ENCODE measurements at regions not wholly inside any gene's neighbourhood (a gene's known extent, or its start where the extent isn't known, plus 50 kb on each side); places are given as distances from the start of the nearest gene placed in this dataset.

DNA sequence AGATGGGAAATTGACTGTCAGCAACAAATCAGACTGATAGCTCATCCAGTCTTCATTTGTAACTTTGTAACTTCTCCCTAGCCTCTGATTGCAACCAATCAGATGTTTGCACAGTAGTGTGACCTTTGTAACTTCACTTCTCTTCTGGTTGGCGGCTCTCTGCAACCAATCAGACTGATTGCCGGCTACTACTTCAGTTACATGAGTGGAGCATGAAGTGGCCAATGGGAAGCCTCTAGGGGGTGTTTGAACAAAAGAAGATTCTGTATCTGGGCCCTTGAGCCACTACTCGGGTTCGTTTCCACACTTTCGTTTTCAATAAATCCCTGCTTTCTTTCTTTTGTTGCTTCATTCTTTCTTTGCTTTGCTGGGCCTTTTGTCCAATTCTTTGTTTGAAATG lies 1285.8 kb downstream of the TECRL start:
- TF ChIP-seq CTCF (conservative IDR thresholded peaks at IDR 0.05; ENCODE audit: low read depth, low read length) (no peak), CEBPB (IDR thresholded peaks at IDR 0.05; ENCODE audit: low read depth, low read length) (no peak), POLR2A (IDR thresholded peaks at IDR 0.05; ENCODE audit: low read depth, low read length) (no peak), RCOR1 (IDR thresholded peaks at IDR 0.05; ENCODE audit: insufficient replicate concordance, low read length) (no peak), RAD21 (IDR thresholded peaks at IDR 0.05; ENCODE audit: low read length) (no peak), MAFK (IDR thresholded peaks at IDR 0.05; ENCODE audit: low read depth, low read length) (no peak), BHLHE40 (IDR thresholded peaks at IDR 0.05; ENCODE audit: low read depth, low read length) (no peak), CHD1 (IDR thresholded peaks at IDR 0.05; ENCODE audit: low read depth, low read length) (no peak), SMC3 (IDR thresholded peaks at IDR 0.05; ENCODE audit: low read depth, low read length) (no peak), RFX5 (IDR thresholded peaks at IDR 0.05; ENCODE audit: low read depth, low read length) (no peak)
- TF ChIP-seq, protein P1, sequence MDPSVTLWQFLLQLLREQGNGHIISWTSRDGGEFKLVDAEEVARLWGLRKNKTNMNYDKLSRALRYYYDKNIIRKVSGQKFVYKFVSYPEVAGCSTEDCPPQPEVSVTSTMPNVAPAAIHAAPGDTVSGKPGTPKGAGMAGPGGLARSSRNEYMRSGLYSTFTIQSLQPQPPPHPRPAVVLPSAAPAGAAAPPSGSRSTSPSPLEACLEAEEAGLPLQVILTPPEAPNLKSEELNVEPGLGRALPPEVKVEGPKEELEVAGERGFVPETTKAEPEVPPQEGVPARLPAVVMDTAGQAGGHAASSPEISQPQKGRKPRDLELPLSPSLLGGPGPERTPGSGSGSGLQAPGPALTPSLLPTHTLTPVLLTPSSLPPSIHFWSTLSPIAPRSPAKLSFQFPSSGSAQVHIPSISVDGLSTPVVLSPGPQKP (IDR thresholded peaks at IDR 0.05; ENCODE audit: borderline replicate concordance, low read depth, low read length): no peak
- TF ChIP-seq, protein P2, sequence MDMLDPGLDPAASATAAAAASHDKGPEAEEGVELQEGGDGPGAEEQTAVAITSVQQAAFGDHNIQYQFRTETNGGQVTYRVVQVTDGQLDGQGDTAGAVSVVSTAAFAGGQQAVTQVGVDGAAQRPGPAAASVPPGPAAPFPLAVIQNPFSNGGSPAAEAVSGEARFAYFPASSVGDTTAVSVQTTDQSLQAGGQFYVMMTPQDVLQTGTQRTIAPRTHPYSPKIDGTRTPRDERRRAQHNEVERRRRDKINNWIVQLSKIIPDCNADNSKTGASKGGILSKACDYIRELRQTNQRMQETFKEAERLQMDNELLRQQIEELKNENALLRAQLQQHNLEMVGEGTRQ (IDR thresholded peaks at IDR 0.05; ENCODE audit: low read depth, low read length): no peak

Data from IMR-90 (cell line).